HG03095 (cell line): ENCODE measurements at regions not wholly inside any gene's neighbourhood (a gene's known extent, or its start where the extent isn't known, plus 50 kb on each side); places are given as distances from the start of the nearest gene placed in this dataset.
"Not testable (repeated sequence)": the region's sequence is repeated elsewhere in the genome, so short reads cannot be mapped to it uniquely, and the experiment has no call there.

ENCODE experiments used
- ATAC-seq: cut with Tn5 transposase; IDR thresholded peaks from one replicate; pipeline ENCODE4 v1.9.1; 2021; ENCODE audit warnings: moderate library complexity; ENCODE audit not compliant: unreplicated experiment

- ATAC-seq: not testable (repeated sequence)
Observed at GRCh38 chr21:15454931-15455330, 274.9 kb upstream of the USP25 start.

- ATAC-seq: no peak
Observed at GRCh38 chr21:15455819-15456462, 273.8 kb upstream of the USP25 start.

GRCh38 chr21:15457965-15458364 lies 271.8 kb upstream of the USP25 start:
- no peak for ATAC-seq

- no peak for ATAC-seq
Observed at GRCh38 chr21:15462092-15462491, 267.7 kb upstream of the USP25 start.

GRCh38 chr21:15466329-15466728 lies 263.5 kb upstream of the USP25 start:
- no peak for ATAC-seq

- no peak for ATAC-seq
Observed at GRCh38 chr21:15468368-15468767, 261.4 kb upstream of the USP25 start.

- no peak for ATAC-seq
Observed at GRCh38 chr21:15472108-15473040, 257.4 kb upstream of the USP25 start.

- not testable (repeated sequence) for ATAC-seq
Observed at GRCh38 chr21:15477773-15478172, 252.0 kb upstream of the USP25 start.

GRCh38 chr21:15480160-15480559 lies 249.6 kb upstream of the USP25 start:
- ATAC-seq: no peak

GRCh38 chr21:15483138-15483780 lies 246.5 kb upstream of the USP25 start:
- peak; percentile 98 for ATAC-seq

- no peak for ATAC-seq
Observed at GRCh38 chr21:15486460-15487195, 243.2 kb upstream of the USP25 start.

- no peak for ATAC-seq
Observed at GRCh38 chr21:15487196-15487550, 242.6 kb upstream of the USP25 start.

GRCh38 chr21:15491100-15491499 lies 238.7 kb upstream of the USP25 start:
- ATAC-seq: no peak

- ATAC-seq: no peak
Observed at GRCh38 chr21:15493646-15494045, 236.1 kb upstream of the USP25 start.

GRCh38 chr21:15494481-15494880 lies 235.3 kb upstream of the USP25 start:
- no peak for ATAC-seq

- ATAC-seq: no peak
Observed at GRCh38 chr21:15495965-15496364, 233.8 kb upstream of the USP25 start.

- no peak for ATAC-seq
Observed at GRCh38 chr21:15496911-15497310, 232.9 kb upstream of the USP25 start.

- ATAC-seq: no peak
Observed at GRCh38 chr21:15498455-15498854, 231.3 kb upstream of the USP25 start.

- ATAC-seq: no peak
Observed at GRCh38 chr21:15506086-15506485, 223.7 kb upstream of the USP25 start.

- no peak for ATAC-seq
Observed at GRCh38 chr21:15508554-15508953, 221.2 kb upstream of the USP25 start.
